ENCODE measurements at regions not wholly inside any gene's neighbourhood (a gene's known extent, or its start where the extent isn't known, plus 50 kb on each side); places are given as distances from the start of the nearest gene placed in this dataset.

- TF ChIP-seq CTCF (IDR thresholded peaks at IDR 0.05), result no peak
- no peak for TF ChIP-seq POLR2A (IDR thresholded peaks at IDR 0.05)
These were observed 853.0 kb downstream of the TRHDE start for GRCh38 chr12:73125148-73125547.

All from testis (tissue), 2 donors.